ENCODE measurements at regions not wholly inside any gene's neighbourhood (a gene's known extent, or its start where the extent isn't known, plus 50 kb on each side); places are given as distances from the start of the nearest gene placed in this dataset.

DNA sequence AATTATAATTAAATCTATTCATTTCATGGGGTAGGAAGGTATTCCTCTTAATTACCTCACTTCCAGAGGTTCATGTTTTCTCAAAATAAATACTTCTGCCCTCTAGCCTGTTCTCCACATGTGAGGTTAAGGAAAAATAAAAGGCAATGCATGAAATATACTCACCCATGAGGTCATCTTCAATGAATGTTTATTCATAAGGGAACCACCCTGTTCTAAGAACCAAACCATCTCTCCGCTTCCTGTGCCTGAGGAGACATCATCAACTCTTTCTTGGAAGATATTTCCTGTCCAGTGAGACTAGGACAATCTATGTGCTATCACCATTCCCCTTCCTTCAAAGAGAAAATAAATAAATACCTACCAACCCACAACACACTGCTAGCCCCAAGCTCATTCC is 513.7 kb upstream of the PLXNA2 start:
- H3K36me3 ChIP-seq, result no peaks in the 10 kb centered on the region
- no peaks in the 10 kb centered on the region for H3K9me3 ChIP-seq
- H3K27me3 ChIP-seq, result no peaks in the 10 kb centered on the region
- no peak overlapping the region for H3K4me3 ChIP-seq
- H3K27ac ChIP-seq, result no peak overlapping the region
- no peaks in the 10 kb centered on the region for H3K4me1 ChIP-seq
- TF ChIP-seq POLR2AphosphoS5 (IDR thresholded peaks at IDR 0.05; ENCODE audit: insufficient read depth in 1 of 2, low read depth in 1 of 2) (no peak), POLR2A (IDR thresholded peaks at IDR 0.05) (no peak)
- TF ChIP-seq, protein P1, sequence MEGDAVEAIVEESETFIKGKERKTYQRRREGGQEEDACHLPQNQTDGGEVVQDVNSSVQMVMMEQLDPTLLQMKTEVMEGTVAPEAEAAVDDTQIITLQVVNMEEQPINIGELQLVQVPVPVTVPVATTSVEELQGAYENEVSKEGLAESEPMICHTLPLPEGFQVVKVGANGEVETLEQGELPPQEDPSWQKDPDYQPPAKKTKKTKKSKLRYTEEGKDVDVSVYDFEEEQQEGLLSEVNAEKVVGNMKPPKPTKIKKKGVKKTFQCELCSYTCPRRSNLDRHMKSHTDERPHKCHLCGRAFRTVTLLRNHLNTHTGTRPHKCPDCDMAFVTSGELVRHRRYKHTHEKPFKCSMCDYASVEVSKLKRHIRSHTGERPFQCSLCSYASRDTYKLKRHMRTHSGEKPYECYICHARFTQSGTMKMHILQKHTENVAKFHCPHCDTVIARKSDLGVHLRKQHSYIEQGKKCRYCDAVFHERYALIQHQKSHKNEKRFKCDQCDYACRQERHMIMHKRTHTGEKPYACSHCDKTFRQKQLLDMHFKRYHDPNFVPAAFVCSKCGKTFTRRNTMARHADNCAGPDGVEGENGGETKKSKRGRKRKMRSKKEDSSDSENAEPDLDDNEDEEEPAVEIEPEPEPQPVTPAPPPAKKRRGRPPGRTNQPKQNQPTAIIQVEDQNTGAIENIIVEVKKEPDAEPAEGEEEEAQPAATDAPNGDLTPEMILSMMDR (IDR thresholded peaks at IDR 0.05), result no peak
- DNase-seq (ENCODE audit: extremely low spot score in 2 of 2), result no peak
- intact Hi-C loops (cut with DNase I), result no loop called here

DNA sequence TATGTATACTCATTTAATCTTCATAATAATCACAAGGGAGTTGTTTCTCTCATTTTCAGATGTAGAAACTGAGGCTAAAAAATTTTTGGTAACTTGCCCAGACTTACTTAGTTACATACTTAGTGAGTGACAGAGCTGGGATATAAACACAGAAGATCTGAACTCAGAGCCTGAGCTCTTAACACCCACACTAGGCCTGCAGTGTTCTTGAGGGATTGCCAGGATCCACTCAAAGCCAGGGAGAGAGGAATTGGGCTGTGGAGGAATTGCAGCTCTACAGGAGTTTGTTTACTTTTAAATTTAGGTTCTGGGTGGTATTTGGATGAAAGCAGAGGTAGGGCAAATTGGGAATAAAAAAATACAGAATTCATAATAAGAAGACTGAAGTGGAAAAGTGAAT is 515.1 kb upstream of the PLXNA2 start:
- H3K9me3 ChIP-seq, result no peaks in the 10 kb centered on the region
- no peaks in the 10 kb centered on the region for H3K4me1 ChIP-seq
- no peak overlapping the region for H3K4me3 ChIP-seq

DNA sequence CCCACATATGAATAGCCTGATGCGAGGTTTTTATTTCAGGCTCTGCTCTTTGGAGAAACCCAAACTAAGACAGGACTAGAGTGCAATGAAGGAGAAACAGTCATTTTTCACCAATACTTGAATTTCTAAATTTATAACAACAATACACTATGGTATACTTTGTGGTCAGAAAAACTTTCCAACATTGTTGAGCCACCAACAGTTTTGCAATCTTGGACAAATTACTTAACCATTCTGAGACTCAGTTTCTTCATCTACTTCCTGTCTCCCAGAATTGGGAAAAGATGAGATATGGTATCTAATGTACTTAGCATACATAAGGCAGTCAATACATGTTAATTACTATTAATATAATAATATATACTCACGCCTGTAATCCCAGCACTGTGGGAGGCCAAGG is 519.8 kb upstream of the PLXNA2 start:
- TF ChIP-seq POLR2A (IDR thresholded peaks at IDR 0.05) (no peak), POLR2AphosphoS5 (IDR thresholded peaks at IDR 0.05; ENCODE audit: insufficient read depth in 1 of 2, low read depth in 1 of 2) (no peak)
- TF ChIP-seq, protein P1 (IDR thresholded peaks at IDR 0.05), result no peak
- Histone ChIP-seq H3K4me3 (no peak overlapping the region), H3K27me3 (no peaks in the 10 kb centered on the region), H3K4me1 (no peaks in the 10 kb centered on the region), H3K27ac (no peak overlapping the region), H3K36me3 (no peaks in the 10 kb centered on the region), H3K9me3 (no peaks in the 10 kb centered on the region)
- DNase-seq (ENCODE audit: extremely low spot score in 2 of 2), result no peak
- intact Hi-C loops (cut with DNase I), result no loop called here

More for the DNA sequence above, 515.1 kb upstream of the PLXNA2 start:
- Histone ChIP-seq H3K27ac (no peak overlapping the region), H3K27me3 (no peaks in the 10 kb centered on the region), H3K36me3 (no peaks in the 10 kb centered on the region)
- TF ChIP-seq, protein P1 (IDR thresholded peaks at IDR 0.05), result no peak
- TF ChIP-seq POLR2AphosphoS5 (IDR thresholded peaks at IDR 0.05; ENCODE audit: insufficient read depth in 1 of 2, low read depth in 1 of 2), result no peak
- DNase-seq (ENCODE audit: extremely low spot score in 2 of 2), result no peak
- intact Hi-C loops (cut with DNase I), result no loop called here

DNA sequence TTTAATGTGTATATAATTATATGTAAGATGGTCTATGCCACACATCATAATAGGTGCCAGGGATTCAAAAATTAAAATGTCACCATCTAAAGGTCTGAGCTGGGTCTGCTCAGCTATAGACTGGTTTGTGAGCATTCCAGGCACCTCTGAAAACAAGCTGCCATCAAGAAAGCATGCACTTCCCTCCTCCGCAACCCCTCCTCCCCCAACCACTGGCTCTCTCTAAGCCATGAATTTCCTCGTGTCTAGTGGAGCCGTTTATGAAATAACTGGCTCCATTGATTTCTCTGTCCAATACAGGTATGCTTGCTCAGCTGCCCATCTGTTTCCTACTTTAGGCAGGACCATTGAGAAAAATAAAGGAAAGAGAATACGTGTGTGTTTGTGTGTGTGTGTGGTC is 522.6 kb upstream of the PLXNA2 start:
- TF ChIP-seq POLR2A (IDR thresholded peaks at IDR 0.05), result no peak
- TF ChIP-seq, protein P1 (IDR thresholded peaks at IDR 0.05), result no peak
- TF ChIP-seq POLR2AphosphoS5 (IDR thresholded peaks at IDR 0.05; ENCODE audit: insufficient read depth in 1 of 2, low read depth in 1 of 2), result no peak
- Histone ChIP-seq H3K4me1 (no peaks in the 10 kb centered on the region), H3K27ac (no peak overlapping the region), H3K27me3 (no peaks in the 10 kb centered on the region), H3K9me3 (no peaks in the 10 kb centered on the region), H3K4me3 (no peak overlapping the region), H3K36me3 (no peaks in the 10 kb centered on the region)
- intact Hi-C loops (cut with DNase I), result no loop called here
- DNase-seq (ENCODE audit: extremely low spot score in 2 of 2), result no peak

DNA sequence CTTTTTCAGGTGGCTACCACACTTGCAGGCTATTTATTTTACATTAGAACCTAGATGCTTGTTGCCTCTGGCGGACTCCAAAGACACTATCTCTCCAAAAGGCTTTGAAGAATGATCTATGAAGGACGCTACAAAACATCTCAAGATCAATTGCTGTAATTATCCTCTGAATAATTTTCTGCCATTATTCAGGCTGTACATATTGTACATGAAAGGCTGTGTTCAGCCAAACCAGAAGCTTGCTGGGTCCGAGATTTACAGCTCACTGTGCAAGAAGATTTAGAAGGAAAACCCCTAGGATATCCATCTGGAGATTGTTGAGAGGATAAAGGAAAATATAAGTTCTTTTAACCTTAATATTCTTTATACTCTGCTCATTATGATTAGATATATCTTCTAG is 523.6 kb upstream of the PLXNA2 start:
- intact Hi-C loops (cut with DNase I), result no loop called here
- no peaks in the 10 kb centered on the region for H3K27me3 ChIP-seq
- H3K4me3 ChIP-seq, result no peak overlapping the region
- H3K27ac ChIP-seq, result no peak overlapping the region
- TF ChIP-seq POLR2AphosphoS5 (IDR thresholded peaks at IDR 0.05; ENCODE audit: insufficient read depth in 1 of 2, low read depth in 1 of 2) (no peak), POLR2A (IDR thresholded peaks at IDR 0.05) (no peak)
- TF ChIP-seq, protein P1 (IDR thresholded peaks at IDR 0.05), result no peak
- H3K4me1 ChIP-seq, result no peaks in the 10 kb centered on the region
- DNase-seq (ENCODE audit: extremely low spot score in 2 of 2), result no peak
- no peaks in the 10 kb centered on the region for H3K9me3 ChIP-seq
- no peaks in the 10 kb centered on the region for H3K36me3 ChIP-seq
